OCI-LY1 (cell line): ENCODE measurements at regions not wholly inside any gene's neighbourhood (a gene's known extent, or its start where the extent isn't known, plus 50 kb on each side); places are given as distances from the start of the nearest gene placed in this dataset.

Experiments
- H2AFZ ChIP-seq: fragments of 200-600 bp; sonication (generic), shearing (Covaris generic); 2 replicates; pipeline ENCODE4 v1.6.0; 2014; ENCODE audit warnings: antibody characterized with exemption, mild to moderate bottlenecking, low read length
- H3F3A ChIP-seq: fragments of 200-600 bp; sonication (generic), shearing (Covaris generic); 2 replicates; pipeline ENCODE4 v1.6.0; 2014; ENCODE audit warnings: mild to moderate bottlenecking, antibody characterized with exemption, low read length, moderate library complexity; ENCODE audit not compliant: insufficient read depth
- H3K27ac ChIP-seq: fragments of 200-600 bp; sonication (generic); 2 replicates; pipeline ENCODE4 v1.5.1; 2014; ENCODE audit warnings: low read length, mixed run types, mild to moderate bottlenecking, low read depth; ENCODE audit not compliant: poor library complexity, severe bottlenecking
- H3K27me3 ChIP-seq: fragments of 200-600 bp; sonication (generic); 2 replicates; pipeline ENCODE4 v1.6.0; 2014; ENCODE audit warnings: antibody characterized with exemption, mild to moderate bottlenecking, low read length, moderate library complexity; ENCODE audit not compliant: insufficient read depth
- H3K36me3 ChIP-seq: fragments of 200-600 bp; sonication (generic); 2 replicates; pipeline ENCODE4 v1.6.1; 2014; ENCODE audit warnings: mild to moderate bottlenecking, antibody characterized with exemption, low read length, moderate library complexity, mixed read lengths; ENCODE audit not compliant: insufficient read depth
- H3K4me1 ChIP-seq: fragments of 200-600 bp; sonication (generic); 2 replicates; pipeline ENCODE4 v1.5.1; 2014; ENCODE audit warnings: mild to moderate bottlenecking, low read length, moderate library complexity; ENCODE audit not compliant: insufficient read depth, severe bottlenecking
- H3K4me2 ChIP-seq: fragments of 200-600 bp; sonication (generic), shearing (Covaris generic); 2 replicates; pipeline ENCODE4 v1.6.1; 2014; ENCODE audit warnings: low read length
- H3K4me3 ChIP-seq: fragments of 200-600 bp; sonication (generic); 2 replicates; pipeline ENCODE4 v1.5.1; 2014; ENCODE audit warnings: low read length, low read depth, mild to moderate bottlenecking, mixed read lengths; ENCODE audit not compliant: poor library complexity, severe bottlenecking
- H3K79me2 ChIP-seq: fragments of 200-600 bp; shearing (Covaris generic); 2 replicates; pipeline ENCODE4 v1.6.1; 2016; ENCODE audit warnings: mixed run types, low read length, mixed read lengths; ENCODE audit not compliant: insufficient read depth
- H3K9ac ChIP-seq: fragments of 200-600 bp; sonication (generic), shearing (Covaris generic); 2 replicates; pipeline ENCODE4 v1.6.1; 2014; ENCODE audit warnings: mild to moderate bottlenecking, low read length, mixed read lengths
- H3K9me2 ChIP-seq: fragments of 200-600 bp; sonication (generic), shearing (Covaris generic); 2 replicates; pipeline ENCODE4 v1.6.1; 2014; ENCODE audit warnings: low read depth, mild to moderate bottlenecking, low read length, mixed read lengths
- H3K9me3 ChIP-seq: fragments of 200-600 bp; shearing (Covaris generic); 2 replicates; pipeline ENCODE4 v1.6.1; 2014; ENCODE audit warnings: low read length, mixed read lengths
- H4K20me1 ChIP-seq: fragments of 200-600 bp; sonication (generic), shearing (Covaris generic); 2 replicates; pipeline ENCODE4 v1.6.0; 2016; ENCODE audit warnings: mild to moderate bottlenecking, low read length; ENCODE audit not compliant: insufficient read depth
- CTCF ChIP-seq: fragments of 200-600 bp; sonication (generic), shearing (Covaris generic); IDR thresholded peaks from 2 replicates; pipeline ENCODE4 v1.5.1; 2017; ENCODE audit warnings: mild to moderate bottlenecking, antibody characterized with exemption, low read length, moderate library complexity, mixed read lengths
- EZH2 ChIP-seq: fragments of 200-600 bp; sonication (generic), shearing (Covaris generic); IDR thresholded peaks from 2 replicates; pipeline ENCODE4 v1.8.0; 2017; ENCODE audit warnings: borderline replicate concordance, mixed run types, mild to moderate bottlenecking, antibody characterized with exemption, low read length, moderate library complexity, mixed read lengths

- TF ChIP-seq CTCF (no peak), EZH2 (no peak)
- no peaks in the 10 kb centered on the region for H3K9me3 ChIP-seq
- no peaks in the 10 kb centered on the region for H4K20me1 ChIP-seq
- H2AFZ ChIP-seq = no peak overlapping the region
- no peaks in the 10 kb centered on the region for H3K79me2 ChIP-seq
- H3K27ac ChIP-seq = no peak overlapping the region
- H3K27me3 ChIP-seq = no peaks in the 10 kb centered on the region
- no peak overlapping the region for H3K4me2 ChIP-seq
- no peak overlapping the region for H3K4me3 ChIP-seq
- H3K9ac ChIP-seq = no peak overlapping the region
- no peaks in the 10 kb centered on the region for H3F3A ChIP-seq
- no peaks in the 10 kb centered on the region for H3K9me2 ChIP-seq
- H3K4me1 ChIP-seq = no peaks in the 10 kb centered on the region
- no peaks in the 10 kb centered on the region for H3K36me3 ChIP-seq
Measured at GRCh38 chrX:20477836-20478524, 211.3 kb upstream of the RPS6KA3 start.

GRCh38 chrX:20477219-20477618 is 210.5 kb upstream of the RPS6KA3 start:
- no peak overlapping the region for H3K4me2 ChIP-seq
- H3K79me2 ChIP-seq = no peaks in the 10 kb centered on the region
- H3K9me2 ChIP-seq = no peaks in the 10 kb centered on the region

GRCh38 chrX:20472620-20473258 is 206.0 kb upstream of the RPS6KA3 start:
- H3K4me3 ChIP-seq = no peak overlapping the region
- H4K20me1 ChIP-seq = no peaks in the 10 kb centered on the region
- no peaks in the 10 kb centered on the region for H3K9me2 ChIP-seq
- H3K4me1 ChIP-seq = no peaks in the 10 kb centered on the region
- H3K9ac ChIP-seq = no peak overlapping the region
- no peak overlapping the region for H3K4me2 ChIP-seq
- H3K79me2 ChIP-seq = no peaks in the 10 kb centered on the region
- H3K27me3 ChIP-seq = no peaks in the 10 kb centered on the region
- no peaks in the 10 kb centered on the region for H3F3A ChIP-seq
- no peak overlapping the region for H2AFZ ChIP-seq
- H3K9me3 ChIP-seq = no peaks in the 10 kb centered on the region
- no peak for TF ChIP-seq EZH2
- TF ChIP-seq CTCF = no peak
- no peak overlapping the region for H3K27ac ChIP-seq
- H3K36me3 ChIP-seq = no peaks in the 10 kb centered on the region

More at GRCh38 chrX:20477219-20477618, 210.5 kb upstream of the RPS6KA3 start:
- H3K27me3 ChIP-seq = no peaks in the 10 kb centered on the region
- H3K4me3 ChIP-seq = no peak overlapping the region
- TF ChIP-seq EZH2 = no peak
- TF ChIP-seq CTCF = no peak
- no peak overlapping the region for H3K27ac ChIP-seq
- no peak overlapping the region for H3K9ac ChIP-seq
- no peak overlapping the region for H2AFZ ChIP-seq
- no peaks in the 10 kb centered on the region for H3K9me3 ChIP-seq
- no peaks in the 10 kb centered on the region for H3K4me1 ChIP-seq
- no peaks in the 10 kb centered on the region for H3K36me3 ChIP-seq
- H4K20me1 ChIP-seq = no peaks in the 10 kb centered on the region
- H3F3A ChIP-seq = no peaks in the 10 kb centered on the region
